Mucosa of descending colon (tissue), 3 donors: ENCODE measurements at regions not wholly inside any gene's neighbourhood (a gene's known extent, or its start where the extent isn't known, plus 50 kb on each side); places are given as distances from the start of the nearest gene placed in this dataset.

Source experiments
- ATAC-seq: fragments of 200-7000 bp; cut with Tn5 transposase; one replicate; pipeline ENCODE4 v1.9.1; 2020; ENCODE audit warnings: mild to moderate bottlenecking, moderate library complexity
- DNase-seq, 3 donors: peaks; one replicate each; pipeline ENCODE4 v3.0.0-alpha.2; 2020
- H3K36me3 ChIP-seq: fragments of 200-600 bp; one replicate; pipeline ENCODE4 v1.8.0; 2021; ENCODE audit warnings: low read depth, mild to moderate bottlenecking
- H3K4me1 ChIP-seq: fragments of 200-600 bp; one replicate; pipeline ENCODE4 v1.8.0; 2021; ENCODE audit warnings: low read depth, mild to moderate bottlenecking
- H3K4me3 ChIP-seq: fragments of 200-600 bp; one replicate; pipeline ENCODE4 v1.8.0; 2021; ENCODE audit warnings: mild to moderate bottlenecking
- H3K9me3 ChIP-seq: fragments of 200-600 bp; one replicate; pipeline ENCODE4 v1.8.0; 2021; ENCODE audit warnings: mild to moderate bottlenecking
- CTCF ChIP-seq: fragments of 200-600 bp; IDR thresholded peaks from one replicate; pipeline ENCODE4 v1.8.0; 2022; ENCODE audit warnings: antibody characterized with exemption, mild to moderate bottlenecking
- intact Hi-C, 2 donors: fragments of 100-400 bp; cut with DNase I in 1 of 2; cut with micrococcal nuclease in 1 of 2; formaldehyde crosslinking; loops; one replicate each; pipeline versions ENCODE4 v1.11.0 to v1.11.1; 2022; cut with DNase I, micrococcal nuclease
- donor health status: DM: no; HTN: no; CAD: no; lungs with moderate emphysema.
- donor health status: DM: no; HTN: no; CAD: no.
- donor health status: DM: no; HTN: yes; CAD: no.

- no peak for ATAC-seq
- no peaks in the 10 kb centered on the region for H3K9me3 ChIP-seq
- intact Hi-C loops = no loop called here
- H3K4me3 ChIP-seq = no peak overlapping the region
- no peak for DNase-seq
- TF ChIP-seq CTCF = no peak
- no peaks in the 10 kb centered on the region for H3K36me3 ChIP-seq
- H3K4me1 ChIP-seq = no peaks in the 10 kb centered on the region
These were observed 52.9 kb downstream of the FRMPD3 start for GRCh38 chrX:107502316-107502715.

GRCh38 chrX:107504006-107504405 is 54.6 kb downstream of the FRMPD3 start:
- no peak for DNase-seq
- intact Hi-C loops = no loop called here
- H3K36me3 ChIP-seq = no peaks in the 10 kb centered on the region
- TF ChIP-seq CTCF = no peak
- no peak for ATAC-seq
- no peak overlapping the region for H3K4me3 ChIP-seq
- no peaks in the 10 kb centered on the region for H3K9me3 ChIP-seq
- no peaks in the 10 kb centered on the region for H3K4me1 ChIP-seq

- intact Hi-C loops = no loop called here
- H3K9me3 ChIP-seq = no peaks in the 10 kb centered on the region
- no peaks in the 10 kb centered on the region for H3K36me3 ChIP-seq
- H3K4me3 ChIP-seq = no peak overlapping the region
- TF ChIP-seq CTCF = no peak
- DNase-seq (no peak), ATAC-seq (no peak)
- H3K4me1 ChIP-seq = no peaks in the 10 kb centered on the region
These were observed 55.8 kb downstream of the FRMPD3 start for GRCh38 chrX:107505223-107505622.

GRCh38 chrX:107506596-107507031 is 57.2 kb downstream of the FRMPD3 start:
- DNase-seq = no peak
- TF ChIP-seq CTCF = no peak
- no peaks in the 10 kb centered on the region for H3K4me1 ChIP-seq
- H3K4me3 ChIP-seq = no peak overlapping the region
- H3K9me3 ChIP-seq = no peaks in the 10 kb centered on the region
- no peak for ATAC-seq
- intact Hi-C loops = no loop called here
- no peaks in the 10 kb centered on the region for H3K36me3 ChIP-seq

- ATAC-seq = no peak
- intact Hi-C loops = no loop called here
- TF ChIP-seq CTCF = no peak
- no peaks in the 10 kb centered on the region for H3K36me3 ChIP-seq
- no peak overlapping the region for H3K4me3 ChIP-seq
- H3K4me1 ChIP-seq = no peaks in the 10 kb centered on the region
- H3K9me3 ChIP-seq = no peaks in the 10 kb centered on the region
- DNase-seq = no peak
These were observed 57.8 kb downstream of the FRMPD3 start for GRCh38 chrX:107507093-107507743.

- Histone ChIP-seq H3K4me1 (no peaks in the 10 kb centered on the region), H3K36me3 (no peaks in the 10 kb centered on the region), H3K9me3 (no peaks in the 10 kb centered on the region), H3K4me3 (no peak overlapping the region)
- DNase-seq (no peak), ATAC-seq (no peak)
- TF ChIP-seq CTCF = no peak
- intact Hi-C loops = no loop called here
These were observed 58.3 kb downstream of the FRMPD3 start for GRCh38 chrX:107507744-107508117.
